ENCODE measurements at regions not wholly inside any gene's neighbourhood (a gene's known extent, or its start where the extent isn't known, plus 50 kb on each side); places are given as distances from the start of the nearest gene placed in this dataset.
"Not testable (repeated sequence)": the region's sequence is repeated elsewhere in the genome, so short reads cannot be mapped to it uniquely, and the experiment has no call there.

- DNase-seq: no peak
Observed at GRCh38 chr16:7775072-7775488, 442.4 kb downstream of the RBFOX1 start.

- DNase-seq: no peak
Observed at GRCh38 chr16:7772722-7773121, 440.1 kb downstream of the RBFOX1 start.

- DNase-seq: not testable (repeated sequence)
Observed at GRCh38 chr16:7769091-7769490, 436.4 kb downstream of the RBFOX1 start.

- DNase-seq: no peak
Observed at GRCh38 chr16:7765079-7765550, 432.5 kb downstream of the RBFOX1 start.

GRCh38 chr16:7763111-7763510 is 430.5 kb downstream of the RBFOX1 start:
- DNase-seq: no peak

Data from stimulated activated CD8-positive, alpha-beta memory T cell treated with anti-CD3 and anti-CD28 coated beads, Interleukin-4, amount 100 ng/mL, for 48 hours (primary cell).